GM21786 (cell line): ENCODE measurements at regions not wholly inside any gene's neighbourhood (a gene's known extent, or its start where the extent isn't known, plus 50 kb on each side); places are given as distances from the start of the nearest gene placed in this dataset.
"Not testable (repeated sequence)": the region's sequence is repeated elsewhere in the genome, so short reads cannot be mapped to it uniquely, and the experiment has no call there.

Source experiments
- ATAC-seq: cut with Tn5 transposase; IDR thresholded peaks from one replicate; pipeline ENCODE4 v1.9.1; 2021; ENCODE audit not compliant: unreplicated experiment

DNA sequence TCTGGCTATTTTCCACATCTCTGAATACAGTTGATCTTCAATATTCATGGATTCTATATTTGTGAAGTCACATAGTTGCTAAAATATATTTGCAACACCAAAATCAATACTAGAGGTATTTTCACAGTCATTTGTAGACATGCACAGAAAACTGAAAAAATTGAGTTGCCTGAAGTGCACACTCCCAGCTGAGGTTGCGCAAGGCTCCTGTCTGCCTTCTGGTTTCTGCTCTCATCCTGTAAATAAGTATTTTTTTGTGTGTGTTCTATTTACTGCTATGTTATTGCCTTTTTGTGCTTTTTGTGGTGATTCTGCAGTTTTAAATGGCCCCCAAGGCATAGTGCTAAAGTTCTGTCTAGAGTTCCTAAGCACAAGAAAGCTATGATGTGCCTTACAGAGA lies 371.1 kb upstream of the GRAMD2B start:
- no peak for ATAC-seq

DNA sequence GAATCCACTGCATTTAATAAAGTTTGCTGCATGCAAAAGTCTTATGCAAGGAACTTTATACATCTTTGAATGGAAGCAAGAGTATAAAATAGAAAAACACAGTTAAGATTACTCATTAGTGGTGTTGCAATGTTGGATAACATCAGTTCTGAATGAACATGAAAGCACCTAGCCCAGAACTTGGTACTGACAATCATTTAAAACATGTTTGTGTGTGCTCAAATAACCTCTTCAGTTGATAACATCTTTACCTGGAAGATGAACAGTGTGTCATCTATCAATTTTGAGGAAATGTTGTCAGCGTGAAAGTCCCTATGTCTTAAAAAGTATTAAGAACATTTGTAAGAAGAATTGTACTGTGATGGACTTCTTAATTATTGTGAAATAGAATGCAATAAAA lies 370.4 kb upstream of the GRAMD2B start:
- ATAC-seq: no peak

DNA sequence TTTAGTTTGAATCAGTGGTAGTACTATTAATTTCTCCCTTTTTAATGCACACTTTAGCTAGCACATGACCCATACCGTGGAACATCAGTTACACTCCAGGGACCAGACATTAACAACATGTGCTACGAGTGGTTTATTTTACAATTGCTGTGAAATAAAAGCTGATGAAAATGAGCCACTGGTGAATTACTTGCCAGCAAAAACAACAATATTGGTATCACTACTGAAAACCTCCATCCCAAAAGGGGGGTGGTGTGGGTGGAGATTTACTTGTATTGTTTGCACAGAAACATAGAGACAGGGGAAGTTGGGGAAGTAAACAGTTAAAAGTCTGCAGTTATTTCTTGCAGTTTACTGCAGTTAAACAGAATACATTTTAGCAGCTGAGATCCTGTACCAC lies 369.6 kb upstream of the GRAMD2B start:
- ATAC-seq: no peak

DNA sequence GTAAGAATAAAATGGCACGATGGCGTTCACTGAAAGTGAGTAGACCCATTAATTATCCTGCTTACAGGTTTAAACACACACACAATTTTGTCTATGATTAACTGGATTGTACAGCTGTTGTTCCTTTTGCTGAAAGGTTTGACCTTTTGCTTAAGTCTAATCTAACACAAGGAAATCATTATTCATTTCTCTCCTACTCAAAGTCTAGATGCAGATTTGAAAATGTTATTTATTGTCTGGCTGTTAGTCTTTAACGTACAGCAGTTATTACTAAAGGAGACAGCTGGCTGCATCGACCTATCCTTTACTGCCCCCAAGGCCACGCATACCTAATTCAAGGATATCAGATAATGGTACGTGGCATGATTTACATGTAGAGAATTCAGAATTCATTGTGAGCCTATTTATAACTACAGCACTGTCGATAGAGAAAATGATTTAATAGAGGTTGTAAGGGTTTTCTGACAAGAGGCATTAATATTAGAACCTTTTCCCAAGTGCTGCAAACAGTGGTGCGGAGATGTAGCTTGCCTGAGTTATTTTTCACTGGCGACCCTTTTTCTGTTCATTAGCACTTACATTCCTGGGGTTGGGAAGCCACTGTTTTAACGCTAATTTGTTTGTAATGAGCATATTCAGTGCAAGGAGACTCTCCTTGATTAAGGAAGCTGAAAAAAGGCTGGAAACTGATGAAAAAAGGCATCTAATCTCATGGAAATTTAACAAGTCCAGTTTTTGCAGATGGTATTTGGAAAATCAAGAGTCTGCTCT lies 368.4 kb upstream of the GRAMD2B start:
- ATAC-seq: no peak

DNA sequence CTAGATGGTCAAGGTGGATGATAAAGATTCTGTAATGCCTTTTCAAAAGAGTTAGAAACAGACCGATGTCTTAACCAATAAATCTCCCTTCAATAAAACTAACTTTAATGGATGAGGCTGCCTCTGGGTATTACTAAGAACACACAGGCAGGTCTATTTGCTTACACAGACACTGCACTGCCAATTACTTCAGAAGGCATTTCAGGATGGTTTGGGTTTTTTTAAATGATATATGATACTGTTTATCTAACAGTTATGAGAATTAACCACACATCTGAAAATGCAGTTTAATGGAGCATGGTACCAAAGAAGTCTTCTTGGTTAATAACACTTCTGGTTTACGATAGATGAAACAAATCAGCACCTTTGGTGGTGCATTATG lies 367.9 kb upstream of the GRAMD2B start:
- no peak for ATAC-seq

DNA sequence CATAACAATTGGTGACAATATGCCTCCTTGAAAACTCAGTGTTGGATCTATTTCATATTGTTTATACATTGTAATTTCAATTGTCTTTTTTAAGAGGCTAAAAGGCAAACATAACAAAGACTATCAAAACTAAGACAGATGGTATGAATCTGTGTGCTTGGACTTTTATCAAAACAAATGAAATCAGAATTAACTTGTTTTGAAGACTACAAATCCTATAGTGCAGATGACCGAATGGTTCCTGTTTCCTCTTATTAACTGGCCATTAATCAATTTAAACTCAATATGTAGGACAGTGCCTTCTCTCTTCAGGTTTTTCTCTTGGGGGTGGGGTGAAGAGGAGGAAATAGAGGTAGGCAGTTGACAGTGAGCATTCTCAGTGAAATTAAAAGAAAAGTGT lies 366.9 kb upstream of the GRAMD2B start:
- ATAC-seq: no peak

DNA sequence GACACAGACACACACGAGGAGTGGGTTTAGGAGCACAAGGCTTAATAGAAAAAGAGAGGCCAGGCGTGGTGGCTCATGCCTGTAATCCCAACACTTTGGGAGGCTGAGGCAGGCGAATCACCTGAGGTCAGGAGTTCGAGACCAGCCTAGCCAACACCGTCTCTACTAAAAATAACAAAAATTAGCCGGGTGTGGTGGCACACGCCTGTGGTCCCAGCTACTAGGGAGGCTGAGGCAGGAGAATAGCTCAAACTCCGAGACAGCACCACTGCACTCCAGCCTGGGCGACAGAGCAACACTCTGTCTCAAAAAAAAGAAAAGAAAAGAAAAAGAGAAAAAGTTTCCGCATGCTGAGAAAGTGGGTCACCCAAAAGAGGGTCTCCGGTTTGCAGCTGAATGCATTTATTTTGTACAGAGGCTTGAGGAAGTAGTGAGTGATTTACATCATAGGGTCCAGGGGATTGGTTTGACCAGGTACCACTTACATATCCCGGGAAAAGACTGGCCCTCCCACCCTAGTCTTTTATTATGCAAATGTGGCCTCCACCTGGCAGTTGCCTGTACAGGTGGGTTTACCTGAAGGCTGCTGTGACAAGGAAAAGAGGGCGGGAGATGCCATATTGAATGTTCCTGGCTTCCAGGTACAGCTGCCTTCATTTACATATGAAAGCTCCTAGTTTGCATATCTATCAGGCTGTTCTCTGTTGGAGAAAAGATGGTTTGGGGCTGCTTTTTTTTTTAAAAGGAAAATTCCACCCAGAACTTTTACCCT lies 366.2 kb upstream of the GRAMD2B start:
- no peak for ATAC-seq

DNA sequence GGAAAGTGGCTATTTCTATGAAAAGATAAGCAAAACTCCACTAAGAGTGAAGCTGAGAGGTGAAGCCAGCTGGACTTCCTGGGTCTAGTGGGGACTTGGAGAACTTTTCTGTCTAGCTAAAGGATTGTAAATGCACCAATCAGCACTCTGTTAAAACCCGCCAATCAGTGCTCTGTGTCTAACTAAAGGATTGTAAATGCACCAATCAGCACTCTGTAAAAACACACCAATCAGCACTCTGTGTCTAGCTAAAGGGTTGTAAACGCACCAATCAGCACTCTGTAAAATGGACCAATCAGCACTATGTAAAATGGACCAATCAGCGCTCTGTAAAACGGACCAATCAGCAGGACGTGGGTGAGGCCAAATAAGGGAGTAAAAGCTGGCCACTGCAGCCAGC lies 364.8 kb upstream of the GRAMD2B start:
- ATAC-seq: not testable (repeated sequence)

DNA sequence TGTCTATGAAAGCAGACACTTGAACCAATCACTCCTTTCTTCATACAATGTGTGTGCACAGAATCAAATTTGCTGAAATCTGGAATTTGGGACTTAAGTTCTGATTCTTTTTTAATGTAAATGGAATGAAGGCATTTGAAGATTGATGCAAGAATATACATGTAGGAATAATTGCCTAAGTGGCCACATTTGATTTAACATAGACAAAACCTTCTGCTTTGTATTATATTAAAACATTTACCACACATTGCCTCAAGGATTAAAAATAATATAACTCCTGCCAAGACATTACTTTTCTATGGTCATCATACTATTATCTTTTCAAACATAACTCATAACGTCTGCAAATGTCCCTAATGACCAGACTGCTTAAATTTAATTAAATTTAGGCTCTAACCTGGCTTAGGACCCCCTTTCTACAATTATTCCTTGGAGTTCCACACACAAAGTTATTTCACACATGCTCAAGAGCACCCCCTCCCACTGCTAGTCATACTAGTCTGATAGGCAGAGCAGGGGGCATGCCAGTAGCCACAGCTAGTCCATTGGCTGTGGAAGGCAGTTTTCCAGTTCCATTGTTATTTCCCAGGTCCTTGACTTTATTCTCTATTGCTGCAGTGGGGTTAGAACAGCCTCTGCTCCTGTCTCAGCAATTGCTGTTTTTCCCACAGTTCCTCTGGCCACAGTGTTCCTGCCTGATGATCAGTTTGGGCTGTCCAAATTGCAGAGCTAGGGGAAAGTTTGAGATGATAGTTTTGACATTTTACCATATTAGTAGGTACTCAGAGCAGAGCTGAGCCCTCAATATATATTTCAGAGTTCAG lies 360.6 kb upstream of the GRAMD2B start:
- no peak for ATAC-seq

DNA sequence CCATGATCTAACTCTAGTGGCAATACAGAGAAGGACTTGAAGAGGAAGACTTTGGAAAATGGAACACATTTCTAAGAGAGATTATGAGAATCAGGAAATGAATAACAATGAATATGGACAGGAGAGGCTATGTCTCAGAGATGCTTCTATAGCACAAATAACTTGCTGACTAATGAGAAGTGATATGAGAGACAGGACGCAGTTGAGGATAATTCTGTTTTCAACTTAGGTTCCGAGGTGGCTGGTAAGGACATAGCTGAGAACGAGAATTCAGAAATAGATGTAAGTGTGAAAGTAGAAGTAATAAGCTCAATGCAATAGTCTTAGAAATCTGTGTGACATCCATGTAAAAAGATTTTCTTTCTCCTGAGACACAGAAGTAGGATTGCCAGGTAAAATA lies 358.1 kb upstream of the GRAMD2B start:
- no peak for ATAC-seq

DNA sequence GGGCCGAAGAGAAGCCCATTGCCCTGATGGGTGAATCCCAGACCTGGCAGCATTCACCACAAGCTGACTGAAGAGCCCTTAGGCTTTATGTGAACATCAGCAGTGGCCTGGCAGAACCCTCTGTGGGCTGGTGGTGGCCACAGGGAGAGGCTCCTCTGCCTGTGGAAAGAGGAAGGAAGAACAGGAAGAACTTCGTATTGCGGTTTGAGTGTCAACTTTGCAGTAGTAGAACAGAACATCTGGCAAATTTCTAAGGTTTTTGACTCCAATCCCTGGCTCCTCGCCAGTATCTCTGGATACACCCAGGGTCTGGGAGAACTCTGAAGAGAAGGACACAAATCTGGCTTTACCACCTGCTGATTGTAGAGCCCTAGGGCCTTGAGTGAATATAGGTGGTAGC lies 356.4 kb upstream of the GRAMD2B start:
- ATAC-seq: no peak

DNA sequence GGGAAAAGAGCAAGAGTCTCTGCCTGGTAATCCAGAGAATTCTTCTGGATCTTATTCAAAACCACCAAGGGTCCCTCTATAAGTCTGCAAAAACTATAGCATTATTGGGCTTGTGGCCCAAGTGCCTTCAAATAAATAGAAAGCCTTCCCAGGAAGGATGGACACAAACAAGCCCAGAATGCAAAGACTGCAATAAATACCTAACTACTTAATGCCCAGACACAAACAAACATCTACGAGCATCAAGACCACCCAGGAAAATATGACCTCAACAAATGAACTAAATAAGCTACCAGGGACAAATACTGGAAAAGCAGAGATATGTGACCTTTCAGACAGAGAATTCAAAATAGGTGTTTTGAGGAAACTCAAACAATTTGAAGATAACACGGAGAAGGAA lies 355.8 kb upstream of the GRAMD2B start:
- ATAC-seq: no peak

DNA sequence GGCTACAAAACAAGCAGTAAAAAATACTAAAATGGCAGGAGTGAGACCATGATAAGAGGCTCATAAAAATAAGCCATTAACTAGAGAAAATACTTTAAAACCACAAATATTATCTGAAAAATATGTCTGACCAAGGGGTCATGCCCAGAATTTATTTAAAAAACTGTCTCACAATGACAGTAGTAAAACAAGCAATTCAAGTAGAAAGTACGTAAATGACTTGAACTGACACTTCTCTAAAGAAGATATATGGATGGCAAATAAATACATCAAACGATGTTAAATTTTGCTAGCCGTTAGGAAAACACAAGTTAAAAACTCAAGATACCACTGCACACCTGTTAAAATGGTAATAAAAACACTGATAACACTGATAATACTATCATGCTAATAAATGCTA lies 353.9 kb upstream of the GRAMD2B start:
- no peak for ATAC-seq

DNA sequence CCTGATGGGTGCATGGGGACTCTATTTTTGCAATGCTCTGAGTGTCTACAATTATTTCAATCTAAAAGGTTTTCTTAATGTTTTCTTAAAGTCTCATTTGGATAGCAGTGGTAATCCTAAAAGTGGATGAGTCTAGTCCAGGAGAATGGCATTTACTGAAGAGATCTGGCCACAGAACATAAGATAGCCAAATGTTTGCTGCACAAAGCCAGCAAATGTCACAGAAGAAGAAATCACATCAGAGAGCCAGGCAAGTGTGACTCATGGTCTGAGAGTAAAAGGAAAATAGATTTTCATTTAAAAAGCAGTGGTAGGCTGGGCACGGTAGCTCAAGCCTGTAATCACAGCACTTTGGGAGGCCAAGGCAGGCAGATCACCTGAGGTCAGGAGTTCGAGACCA lies 352.7 kb upstream of the GRAMD2B start:
- ATAC-seq: no peak

DNA sequence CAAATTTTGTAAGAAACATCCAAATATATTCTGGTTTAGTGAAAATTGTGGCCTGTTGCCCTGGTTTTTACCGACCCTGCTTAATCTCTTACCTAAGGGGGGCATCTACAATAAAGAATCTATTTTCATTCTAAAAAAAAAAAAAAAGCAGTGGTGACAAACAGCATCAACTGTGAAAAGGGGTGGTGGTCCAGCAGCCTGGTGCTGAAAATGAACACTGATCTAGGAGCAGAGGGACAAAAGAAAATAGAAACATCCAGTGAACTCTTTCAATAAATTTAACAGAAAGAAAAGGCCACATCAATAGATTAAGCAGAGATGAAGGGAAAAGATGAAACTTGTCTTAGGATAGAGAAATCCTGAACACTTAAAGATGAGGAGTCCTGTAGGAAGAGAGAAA lies 348.7 kb upstream of the GRAMD2B start:
- no peak for ATAC-seq

DNA sequence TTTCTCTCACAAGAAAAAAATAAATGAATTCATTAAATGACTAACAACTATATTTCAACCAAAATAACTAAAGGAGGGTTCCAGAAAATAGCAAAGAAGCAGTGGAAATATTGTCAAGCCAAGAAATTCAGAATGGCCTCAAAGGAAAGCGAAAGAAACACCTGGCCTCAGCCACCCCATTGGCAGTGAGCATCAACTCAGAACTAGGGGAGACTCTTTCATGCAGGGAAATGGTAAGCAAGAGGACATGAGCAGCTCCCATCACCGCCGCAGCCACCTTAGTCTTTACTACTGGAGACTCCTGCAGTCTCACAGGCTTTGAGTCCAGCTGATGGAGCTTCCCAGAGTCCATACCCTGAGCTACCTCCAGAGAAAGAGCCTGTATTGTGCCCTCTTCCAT lies 343.9 kb upstream of the GRAMD2B start:
- ATAC-seq: no peak

DNA sequence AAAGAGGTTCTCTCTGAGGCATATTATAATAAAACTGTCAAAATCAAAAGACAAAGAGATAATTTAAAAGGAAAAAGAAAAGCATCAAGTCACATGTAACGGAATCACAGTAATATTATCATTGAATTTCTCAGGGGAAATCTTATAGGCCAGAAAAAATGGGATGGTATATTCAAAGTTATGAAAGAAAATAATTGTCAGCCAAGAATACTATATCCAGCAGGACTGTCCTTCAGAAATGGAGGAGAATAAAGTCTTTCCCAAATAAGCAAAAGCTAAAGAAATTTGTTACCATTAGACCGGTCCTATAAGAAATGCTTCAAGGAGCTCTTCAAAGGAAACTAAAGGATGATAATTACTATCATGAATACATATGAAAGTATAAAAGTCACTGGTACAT lies 342.0 kb upstream of the GRAMD2B start:
- no peak for ATAC-seq

DNA sequence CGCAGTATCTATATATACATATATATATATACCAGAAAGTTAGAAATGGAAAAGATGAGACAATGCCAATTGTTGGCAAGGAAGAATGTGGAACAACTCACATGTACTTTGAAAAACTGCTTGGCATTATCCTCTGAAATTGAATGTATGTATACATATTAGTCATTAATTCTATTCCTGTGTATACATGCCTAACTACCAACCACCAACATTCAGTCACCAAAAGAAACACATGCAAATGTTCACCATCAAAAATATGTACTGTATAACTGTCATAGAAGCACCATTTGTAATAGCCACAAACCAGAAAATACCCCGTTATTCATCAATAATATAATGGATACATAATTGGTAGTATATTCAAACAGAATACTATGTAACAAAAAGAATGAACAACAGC lies 330.2 kb upstream of the GRAMD2B start:
- ATAC-seq: no peak

DNA sequence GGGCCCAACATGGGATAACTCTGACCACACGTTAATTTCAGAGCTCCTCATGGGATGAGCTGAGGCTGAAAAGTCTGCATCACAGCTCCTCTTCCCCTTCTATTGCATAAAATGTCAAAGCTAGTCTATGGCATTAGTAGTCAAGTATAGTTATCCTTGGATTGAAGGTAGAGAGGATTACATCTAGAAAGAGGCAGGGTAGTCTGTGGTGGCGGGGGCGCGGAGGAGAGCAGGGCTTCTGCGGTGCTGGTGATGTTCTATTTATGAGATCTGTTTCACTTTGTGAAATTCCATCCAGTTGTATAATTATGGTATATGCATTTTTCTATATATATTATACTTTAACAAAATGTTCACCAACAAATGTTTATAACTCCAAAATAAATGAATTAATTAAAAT lies 329.5 kb upstream of the GRAMD2B start:
- no peak for ATAC-seq

DNA sequence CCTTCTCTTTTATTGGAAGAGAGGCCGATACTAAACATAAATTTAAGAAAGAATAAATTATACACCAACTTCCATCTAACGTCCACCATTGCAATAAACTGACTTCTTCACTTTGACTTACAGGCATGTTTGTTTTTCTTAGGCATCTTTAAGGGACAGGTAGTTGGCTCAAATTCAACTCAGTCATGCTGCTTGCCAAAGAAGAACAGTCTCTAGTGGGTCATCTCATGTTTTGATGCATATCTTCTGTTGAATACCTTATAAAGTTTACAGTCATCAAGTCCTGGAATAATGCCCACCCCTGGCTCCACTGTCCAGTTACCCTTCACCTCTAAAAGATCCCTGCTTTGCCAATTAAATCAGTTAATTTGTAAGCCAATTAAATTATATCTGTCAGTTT lies 328.2 kb upstream of the GRAMD2B start:
- no peak for ATAC-seq

DNA sequence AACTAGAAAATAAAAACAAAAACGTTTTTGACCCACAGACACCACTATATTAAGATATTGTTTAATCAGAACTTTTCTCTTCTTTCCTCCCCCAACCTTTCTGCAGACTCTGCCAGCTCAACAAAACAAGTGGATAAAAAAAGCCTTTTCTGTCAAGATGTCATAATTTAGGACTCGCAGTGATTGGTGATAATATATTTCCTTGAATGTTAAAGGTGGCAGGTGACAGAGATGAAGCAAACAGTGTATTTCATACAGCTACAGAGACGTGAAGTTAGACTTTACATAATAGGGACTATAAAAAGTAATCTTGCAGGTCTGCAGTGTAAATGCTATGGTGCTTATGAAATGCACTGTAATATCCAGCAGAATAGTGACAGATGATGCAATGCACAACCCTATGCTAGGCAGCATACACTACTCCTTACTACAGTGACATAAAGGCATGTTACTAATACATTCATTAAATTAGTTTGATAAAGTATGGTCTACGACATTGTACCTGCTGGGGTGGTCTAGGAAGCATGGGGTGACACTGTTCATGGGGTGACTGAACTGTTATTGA lies 326.7 kb upstream of the GRAMD2B start:
- ATAC-seq: no peak

DNA sequence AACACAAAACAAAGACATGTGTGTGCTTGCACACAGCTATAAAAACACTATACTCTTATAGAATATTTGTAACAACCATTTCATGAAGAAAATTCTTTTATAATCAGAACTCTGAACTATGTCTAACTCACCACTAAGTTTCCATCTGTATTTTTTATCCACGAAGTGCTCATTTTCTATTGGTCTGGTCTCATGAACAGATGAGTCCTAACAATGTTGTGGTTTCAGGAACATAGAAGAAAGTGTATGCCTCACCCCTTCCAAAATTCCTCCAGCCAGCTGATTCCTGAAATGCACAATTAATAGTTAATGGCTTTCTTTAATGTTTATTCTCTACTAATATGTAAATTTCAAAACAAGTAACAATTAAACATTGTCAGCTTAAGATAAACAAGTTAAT lies 325.3 kb upstream of the GRAMD2B start:
- ATAC-seq: no peak
